ENCODE measurements at regions not wholly inside any gene's neighbourhood (a gene's known extent, or its start where the extent isn't known, plus 50 kb on each side); places are given as distances from the start of the nearest gene placed in this dataset.

GRCh38 chr5:3789519-3790193, 194.0 kb downstream of the IRX1 start:
- Histone ChIP-seq H3K4me3 (no peak overlapping the region), H3K27ac (no peak overlapping the region), H3K36me3 (no peaks in the 10 kb centered on the region), H3K9me3 (no peaks in the 10 kb centered on the region), H3K4me1 (ENCODE audit: insufficient read depth) (no peaks in the 10 kb centered on the region), H3K27me3 (no peaks in the 10 kb centered on the region)
- WGBS, 3 donors = 65 to 69% (median 68%) methylated on average over 14 of the region's 14 CpGs
- DNase-seq = no peak
- intact Hi-C loops (cut with DNase I) = no loop called here
- no peak for TF ChIP-seq CTCF (IDR thresholded peaks at IDR 0.05)
- no peak for TF ChIP-seq EP300 (IDR thresholded peaks at IDR 0.05)

DNA sequence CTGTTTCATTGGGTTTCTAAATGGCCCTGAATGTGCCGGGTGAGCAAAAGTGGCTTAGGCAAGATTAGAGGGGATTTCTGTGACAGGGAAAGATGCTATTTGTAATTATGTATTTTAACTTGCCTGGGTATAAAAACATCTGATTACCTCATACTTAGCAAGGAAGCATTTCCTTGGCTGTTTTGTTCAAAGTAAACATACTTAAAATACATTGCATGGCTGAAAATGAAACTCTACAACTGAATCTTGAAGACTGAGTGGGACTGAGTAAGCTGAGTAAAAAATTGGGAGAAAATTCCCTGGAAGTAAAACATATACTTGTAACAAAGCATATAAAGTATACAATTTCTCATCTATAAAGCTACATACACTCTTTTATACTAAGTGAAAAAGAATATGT, 197.5 kb downstream of the IRX1 start:
- Histone ChIP-seq H3K27me3 (no peaks in the 10 kb centered on the region), H3K9me3 (no peaks in the 10 kb centered on the region), H3K27ac (no peak overlapping the region), H3K4me3 (no peak overlapping the region), H3K36me3 (no peaks in the 10 kb centered on the region), H3K4me1 (ENCODE audit: insufficient read depth) (no peaks in the 10 kb centered on the region)
- intact Hi-C loops (cut with DNase I) = no loop called here
- no peak for DNase-seq
- TF ChIP-seq POLR2A (IDR thresholded peaks at IDR 0.05) (no peak), CTCF (IDR thresholded peaks at IDR 0.05) (no peak), EP300 (IDR thresholded peaks at IDR 0.05) (no peak)
- 85 to 93% (median 85%) methylated on average over 1 of the region's 1 CpG for WGBS, 3 donors

- TF ChIP-seq POLR2A (IDR thresholded peaks at IDR 0.05) (no peak), EP300 (IDR thresholded peaks at IDR 0.05) (no peak), CTCF (IDR thresholded peaks at IDR 0.05) (no peak)
- H3K27me3 ChIP-seq = no peaks in the 10 kb centered on the region
- no peak overlapping the region for H3K27ac ChIP-seq
- intact Hi-C loops (cut with DNase I) = no loop called here
- H3K36me3 ChIP-seq = no peaks in the 10 kb centered on the region
- H3K9me3 ChIP-seq = no peaks in the 10 kb centered on the region
- H3K4me3 ChIP-seq = no peak overlapping the region
- WGBS, 3 donors = 81 to 90% (median 83%) methylated on average over 1 of the region's 1 CpG
- no peaks in the 10 kb centered on the region for H3K4me1 ChIP-seq (ENCODE audit: insufficient read depth)
- no peak for DNase-seq
These were observed 199.0 kb downstream of the IRX1 start for GRCh38 chr5:3794611-3795010.

GRCh38 chr5:3796736-3797135, 201.1 kb downstream of the IRX1 start:
- TF ChIP-seq POLR2A (IDR thresholded peaks at IDR 0.05) = no peak
- no peak for TF ChIP-seq CTCF (IDR thresholded peaks at IDR 0.05)
- TF ChIP-seq EP300 (IDR thresholded peaks at IDR 0.05) = no peak
- DNase-seq = no peak
- Histone ChIP-seq H3K4me1 (ENCODE audit: insufficient read depth) (no peaks in the 10 kb centered on the region), H3K27ac (no peak overlapping the region), H3K36me3 (no peaks in the 10 kb centered on the region), H3K27me3 (no peaks in the 10 kb centered on the region), H3K9me3 (no peaks in the 10 kb centered on the region), H3K4me3 (no peak overlapping the region)
- 56 to 93% (median 83%) methylated on average over 2 to 3 of the region's 3 CpGs for WGBS, 3 donors
- intact Hi-C loops (cut with DNase I) = no loop called here

Data from ovary (tissue), 7 donors.